CMK (cell line): ENCODE measurements at regions not wholly inside any gene's neighbourhood (a gene's known extent, or its start where the extent isn't known, plus 50 kb on each side); places are given as distances from the start of the nearest gene placed in this dataset.

Source experiments
- DNase-seq: peaks from one replicate; pipeline ENCODE4 v3.0.0-alpha.2; 2010; ENCODE audit warnings: low read depth

DNA sequence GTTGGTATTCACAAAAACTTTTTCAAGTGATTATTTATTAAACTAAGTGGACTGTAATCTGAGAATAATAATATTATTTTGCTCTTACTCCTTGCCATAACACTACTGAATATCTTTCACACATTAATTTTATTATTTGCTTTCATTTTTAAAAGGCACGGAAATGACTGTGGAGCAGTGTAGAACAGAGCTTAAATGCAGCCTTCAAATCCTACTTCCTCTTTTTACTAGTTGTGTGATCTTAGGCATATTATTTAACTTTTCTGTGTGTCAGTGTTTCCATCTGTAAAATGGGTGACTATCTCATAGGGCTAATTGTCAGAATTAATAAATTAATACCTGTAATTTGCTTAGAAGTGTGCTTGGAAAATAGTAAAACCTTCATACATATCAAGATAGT, 55.5 kb upstream of the SLC8A1 start:
- no peak for DNase-seq

DNA sequence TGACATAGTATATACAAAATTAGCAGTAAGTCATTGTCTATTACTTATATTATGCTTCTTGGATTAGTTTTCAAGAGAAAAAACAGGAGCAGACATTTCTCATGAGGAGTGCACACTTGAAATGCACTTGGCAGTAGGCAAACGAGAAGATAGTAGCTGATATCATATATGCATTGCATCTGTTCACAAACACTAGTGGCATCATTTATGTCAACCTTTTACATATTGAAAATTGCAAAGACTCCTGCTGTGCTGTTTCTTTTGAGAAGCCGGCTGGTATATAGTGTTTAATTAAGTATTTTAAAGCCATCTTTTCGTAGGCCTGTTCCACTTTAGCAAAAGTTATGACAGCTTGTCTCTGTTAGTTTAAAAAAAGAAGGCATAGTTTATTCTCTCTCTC, 58.4 kb upstream of the SLC8A1 start:
- no peak for DNase-seq

- no peak for DNase-seq
Measured at GRCh38 chr2:40511661-40512213, 59.8 kb upstream of the SLC8A1 start.

GRCh38 chr2:40512256-40512655, 60.4 kb upstream of the SLC8A1 start:
- no peak for DNase-seq

DNA sequence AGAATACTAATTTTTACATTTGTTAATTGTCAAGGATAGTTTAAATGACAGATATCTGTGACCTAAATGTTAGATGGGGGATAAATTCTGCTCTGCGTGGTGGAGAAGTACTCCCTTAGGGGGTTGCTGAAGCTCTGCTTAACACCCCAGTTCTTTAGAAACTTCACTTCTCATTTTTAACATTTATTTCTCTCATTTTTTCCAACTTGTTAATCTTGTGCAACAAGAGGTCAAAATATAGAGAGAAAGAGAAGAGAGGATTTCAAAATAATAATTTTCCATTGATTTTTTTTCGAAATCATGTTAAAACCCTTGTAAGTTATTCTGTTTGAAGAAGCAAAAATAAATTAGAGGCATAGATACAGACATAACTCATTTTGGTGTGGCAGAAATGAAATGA, 61.3 kb upstream of the SLC8A1 start:
- DNase-seq: no peak

GRCh38 chr2:40516604-40517003, 64.7 kb upstream of the SLC8A1 start:
- DNase-seq: no peak

DNA sequence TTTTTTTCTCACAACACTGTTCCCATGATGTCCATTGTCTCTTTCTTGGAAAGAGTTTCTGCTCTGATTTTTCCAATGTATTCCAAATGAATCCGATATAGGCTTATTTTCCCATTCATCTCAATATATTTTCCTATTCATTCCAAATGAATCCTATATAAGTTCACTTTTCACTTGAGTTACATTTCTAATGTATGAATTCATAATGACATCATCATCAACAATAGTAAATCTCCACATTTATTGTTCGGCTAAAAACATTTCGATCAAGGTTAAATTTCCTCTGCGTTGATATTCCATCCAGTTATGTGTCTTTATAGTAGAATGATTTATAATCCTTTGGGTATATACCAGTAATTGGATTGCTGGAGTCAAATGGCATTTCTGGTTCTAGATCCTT, 76.7 kb upstream of the SLC8A1 start:
- no peak for DNase-seq

GRCh38 chr2:40531359-40531758, 79.5 kb upstream of the SLC8A1 start:
- DNase-seq: no peak

DNA sequence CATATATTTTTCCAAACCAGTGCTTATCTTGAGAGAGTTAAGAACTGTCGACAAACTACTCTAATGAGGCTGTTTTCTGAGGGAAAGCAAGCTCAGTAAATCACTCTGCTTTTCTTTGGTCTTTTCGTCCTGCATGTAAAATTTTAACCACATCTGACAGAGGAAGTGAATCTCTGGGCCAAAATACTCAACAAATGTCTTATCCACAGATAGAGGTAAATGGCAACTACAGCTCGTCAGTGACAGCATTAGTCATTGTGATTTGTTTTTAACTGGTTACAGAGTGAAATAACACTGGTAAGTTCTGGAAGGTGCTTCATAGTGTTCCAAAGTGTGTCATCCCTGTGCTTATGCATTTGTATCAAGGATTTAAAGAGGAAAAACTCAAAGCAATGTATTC, 82.6 kb upstream of the SLC8A1 start:
- no peak for DNase-seq

DNA sequence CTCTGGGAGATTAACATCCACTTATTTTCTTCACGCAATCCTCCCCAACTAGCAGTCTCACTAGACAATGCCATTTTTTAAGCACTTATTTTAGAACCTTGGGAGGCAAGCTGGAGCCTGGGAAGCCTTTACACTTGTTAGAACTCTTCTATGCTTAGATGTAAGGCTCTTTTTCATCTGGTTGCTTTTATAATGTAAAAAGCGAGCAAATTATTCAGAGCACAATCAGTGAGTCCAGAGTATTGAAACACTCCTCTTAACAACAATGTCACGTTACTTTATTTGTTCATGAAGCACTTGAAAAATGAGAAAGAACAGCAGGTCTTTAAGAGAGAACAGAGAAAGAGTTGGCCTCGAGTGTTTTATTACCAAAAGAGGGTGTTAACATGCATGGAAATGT, 84.1 kb upstream of the SLC8A1 start:
- no peak for DNase-seq

- no peak for DNase-seq
Measured at GRCh38 chr2:40540026-40540425, 88.1 kb upstream of the SLC8A1 start.

GRCh38 chr2:40543381-40543780, 91.5 kb upstream of the SLC8A1 start:
- DNase-seq: no peak

- no peak for DNase-seq
Measured at GRCh38 chr2:40544072-40544471, 92.2 kb upstream of the SLC8A1 start.

DNA sequence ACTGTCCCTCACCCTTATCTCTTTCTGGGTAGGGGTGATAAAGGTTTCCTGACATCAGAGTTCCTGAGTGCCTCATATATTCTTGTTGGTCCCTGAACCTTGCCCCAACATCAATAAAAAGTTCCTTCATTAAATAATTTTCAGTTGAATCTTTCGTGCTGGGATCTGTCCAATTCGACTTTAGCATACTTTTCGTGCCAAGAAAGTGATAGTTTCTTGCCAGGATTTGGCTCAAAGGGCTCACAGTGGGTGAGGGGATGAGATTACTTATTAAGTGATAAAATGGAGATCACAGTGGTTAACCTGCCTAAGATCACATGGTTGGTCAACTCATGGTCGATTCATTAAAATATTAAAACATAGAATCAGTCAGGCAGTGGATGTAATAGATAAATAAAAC, 93.8 kb upstream of the SLC8A1 start:
- no peak for DNase-seq

DNA sequence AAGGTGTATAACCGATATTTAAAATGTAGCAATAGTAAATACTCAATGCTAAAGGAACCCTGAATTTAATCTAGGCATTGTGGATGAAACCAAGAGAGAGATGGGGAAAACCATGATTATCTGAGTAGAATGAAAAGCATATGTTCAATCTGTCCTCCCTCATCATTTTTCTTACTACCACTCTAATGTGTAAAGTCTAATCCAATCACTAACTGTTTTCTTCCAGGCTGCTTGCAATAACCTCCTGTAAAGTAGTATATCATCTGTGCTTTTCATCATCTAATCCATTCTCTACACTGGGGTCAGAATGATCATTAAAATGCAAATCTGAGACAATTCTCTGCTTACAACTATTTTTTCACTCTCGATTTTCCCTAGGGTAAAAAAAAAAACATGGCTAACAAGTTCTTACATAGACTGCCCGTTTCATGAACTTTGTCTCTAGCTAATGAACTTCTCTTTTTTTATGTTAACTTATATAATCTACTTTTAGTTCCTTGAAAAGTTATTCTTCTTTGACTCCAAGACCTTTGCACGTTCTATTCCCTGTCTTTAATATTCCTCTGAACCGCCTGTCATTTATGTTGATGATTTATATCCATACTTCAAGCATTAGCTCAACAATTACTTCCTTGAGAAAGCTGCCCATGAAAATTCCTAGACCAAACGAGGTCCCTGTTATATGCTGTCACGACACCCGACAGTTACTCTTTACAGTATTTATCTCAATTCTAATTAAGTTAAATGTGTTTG, 94.7 kb upstream of the SLC8A1 start:
- no peak for DNase-seq

GRCh38 chr2:40548521-40548920, 96.6 kb upstream of the SLC8A1 start:
- DNase-seq: no peak

- DNase-seq: no peak
Measured at GRCh38 chr2:40550085-40550484, 98.2 kb upstream of the SLC8A1 start.

GRCh38 chr2:40551081-40551480, 99.2 kb upstream of the SLC8A1 start:
- no peak for DNase-seq

DNA sequence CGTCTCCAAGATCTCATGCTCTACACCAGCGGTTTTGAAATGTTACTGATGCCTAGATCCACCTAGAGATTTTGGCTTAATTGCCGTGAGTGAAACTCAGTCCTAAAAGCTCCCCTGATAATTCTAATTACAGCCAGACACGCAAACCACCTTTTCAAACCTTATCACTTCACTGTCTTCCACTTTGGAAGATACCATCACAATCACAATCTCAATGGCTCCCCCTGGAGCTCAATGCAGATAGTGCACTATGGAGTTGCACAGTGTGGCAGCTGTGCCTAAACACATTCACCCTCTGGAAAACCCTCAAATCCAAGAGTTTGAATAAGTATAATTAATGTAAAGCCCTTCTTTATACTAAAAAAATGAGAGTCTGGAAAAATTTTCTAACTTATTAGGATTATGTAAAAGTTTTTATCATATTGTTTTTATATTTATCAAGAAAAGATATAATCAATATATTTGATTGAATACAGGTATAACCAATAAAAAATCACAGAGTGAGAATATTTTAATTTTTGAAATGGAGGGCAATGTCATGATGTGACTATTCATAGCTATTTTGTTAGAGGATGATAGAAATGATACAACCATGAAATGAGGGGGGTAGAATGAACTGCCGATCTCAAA, 102.9 kb upstream of the SLC8A1 start:
- peak; percentile 21 for DNase-seq

- DNase-seq: no peak
Measured at GRCh38 chr2:40556293-40556692, 104.4 kb upstream of the SLC8A1 start.

- DNase-seq: no peak
Measured at GRCh38 chr2:40556739-40557138, 104.8 kb upstream of the SLC8A1 start.

DNA sequence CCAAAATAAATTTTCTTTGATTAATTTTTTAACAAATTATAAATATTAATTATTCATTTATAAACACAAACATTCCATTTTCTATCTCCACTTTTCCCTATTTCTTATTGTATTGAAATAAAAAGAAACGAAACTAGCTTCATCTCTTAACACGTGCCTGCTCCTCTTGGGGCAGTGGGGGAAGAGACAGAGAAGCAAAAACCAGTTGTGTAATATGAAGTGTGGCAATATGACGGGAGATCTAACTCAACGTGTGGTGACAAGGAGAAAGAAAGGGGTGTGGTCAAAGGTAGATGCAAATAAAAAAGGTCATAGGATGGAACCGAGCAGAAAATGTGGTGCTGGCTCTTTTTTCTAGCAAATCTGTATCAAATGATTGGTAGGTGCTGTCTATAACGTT, 106.9 kb upstream of the SLC8A1 start:
- DNase-seq: no peak

- no peak for DNase-seq
Measured at GRCh38 chr2:40559175-40559574, 107.3 kb upstream of the SLC8A1 start.

DNA sequence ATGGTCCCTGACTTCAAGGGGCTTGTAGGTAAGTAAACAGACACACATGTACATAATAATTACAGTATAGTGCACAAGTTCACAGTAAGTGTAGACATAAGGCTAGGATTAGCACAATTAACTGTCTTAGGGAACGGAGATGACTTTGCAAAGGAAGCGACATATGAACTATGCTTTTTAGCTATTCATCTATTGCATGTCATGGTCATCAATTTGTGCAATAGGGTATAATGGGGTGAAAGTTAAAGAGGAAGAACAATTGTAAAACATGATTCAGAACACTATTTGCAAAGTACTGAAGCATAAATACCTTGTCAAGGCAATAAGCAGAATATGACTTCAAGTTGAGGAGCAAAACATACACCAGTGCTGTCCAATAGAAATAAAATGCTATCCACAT, 112.3 kb upstream of the SLC8A1 start:
- no peak for DNase-seq
